ENCODE measurements at regions not wholly inside any gene's neighbourhood (a gene's known extent, or its start where the extent isn't known, plus 50 kb on each side); places are given as distances from the start of the nearest gene placed in this dataset.
"Not testable (repeated sequence)": the region's sequence is repeated elsewhere in the genome, so short reads cannot be mapped to it uniquely, and the experiment has no call there.

- TF ChIP-seq EZH2 (IDR thresholded peaks at IDR 0.05; ENCODE audit: insufficient read depth, poor library complexity, severe bottlenecking); EZH2phosphoT487 (IDR thresholded peaks at IDR 0.05; ENCODE audit: insufficient read depth, low read depth): not testable (repeated sequence)
Measured at GRCh38 chr1:79493702-79494101, 487.2 kb upstream of the ADGRL4 start.

All from GM23248 (cell line).